GM18498 (cell line): ENCODE measurements at regions not wholly inside any gene's neighbourhood (a gene's known extent, or its start where the extent isn't known, plus 50 kb on each side); places are given as distances from the start of the nearest gene placed in this dataset.
"Not testable (repeated sequence)": the region's sequence is repeated elsewhere in the genome, so short reads cannot be mapped to it uniquely, and the experiment has no call there.

ENCODE experiments used
- ATAC-seq: cut with Tn5 transposase; IDR thresholded peaks from one replicate; pipeline ENCODE4 v1.9.1; 2021; ENCODE audit warnings: mild to moderate bottlenecking, moderate library complexity; ENCODE audit not compliant: unreplicated experiment

DNA sequence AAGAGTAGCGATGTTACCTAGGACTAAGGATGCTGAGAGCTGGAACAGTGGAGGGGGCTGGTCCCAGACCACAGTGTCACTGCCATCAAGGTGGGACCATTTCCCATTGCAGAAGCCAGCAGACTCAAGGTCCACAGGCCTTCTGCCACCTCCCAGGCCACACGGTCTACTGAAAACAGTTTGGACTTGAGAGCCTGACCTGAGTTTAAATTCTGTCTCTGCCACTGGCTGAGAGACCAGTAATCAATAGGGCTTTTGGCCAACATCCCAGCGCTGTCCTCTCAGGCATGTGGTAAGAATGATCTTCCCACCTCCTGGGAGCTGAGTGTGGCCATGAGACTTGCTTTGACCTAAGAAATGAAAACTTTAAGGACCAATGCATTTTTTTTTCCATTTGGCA is 331.4 kb upstream of the CDH5 start:
- no peak for ATAC-seq

DNA sequence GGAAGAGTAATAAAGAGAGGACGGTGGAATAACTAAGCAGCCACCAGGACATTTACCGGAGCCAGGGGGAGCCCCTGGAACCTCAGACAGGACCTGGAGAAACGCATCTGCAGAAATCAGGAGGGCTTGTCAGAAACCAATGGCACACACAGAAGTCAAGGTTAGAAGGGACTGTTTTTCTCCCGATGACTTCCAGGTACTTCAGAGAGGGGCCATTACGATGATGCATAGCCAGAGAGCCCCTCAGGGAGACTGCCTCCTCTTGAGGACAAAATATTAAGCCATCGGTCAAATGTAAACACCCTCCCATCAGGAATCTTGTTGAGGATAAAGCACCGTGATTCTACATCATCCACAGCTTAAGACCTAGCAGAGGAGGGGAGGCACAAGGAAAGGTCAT is 333.6 kb upstream of the CDH5 start:
- no peak for ATAC-seq

DNA sequence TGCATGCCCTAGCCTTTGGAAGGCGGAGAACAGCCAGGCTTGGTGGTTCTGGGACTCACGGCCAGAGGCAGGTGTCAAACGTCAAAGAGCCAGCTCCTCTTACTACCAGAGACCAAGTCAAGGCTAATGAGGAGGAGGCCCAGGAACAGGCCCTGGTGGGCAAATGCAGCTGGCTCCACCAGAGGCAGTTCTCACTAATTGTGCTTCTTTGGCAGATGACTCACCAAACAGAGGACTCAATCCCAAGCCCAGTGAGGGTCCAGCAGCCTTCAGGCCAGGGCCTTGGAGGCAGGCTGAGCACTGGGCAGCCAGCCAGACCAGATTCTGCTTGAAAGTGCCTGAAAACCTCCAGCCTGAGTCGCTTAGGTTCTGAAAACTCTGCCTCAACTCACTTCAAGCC is 336.5 kb upstream of the CDH5 start:
- no peak for ATAC-seq

DNA sequence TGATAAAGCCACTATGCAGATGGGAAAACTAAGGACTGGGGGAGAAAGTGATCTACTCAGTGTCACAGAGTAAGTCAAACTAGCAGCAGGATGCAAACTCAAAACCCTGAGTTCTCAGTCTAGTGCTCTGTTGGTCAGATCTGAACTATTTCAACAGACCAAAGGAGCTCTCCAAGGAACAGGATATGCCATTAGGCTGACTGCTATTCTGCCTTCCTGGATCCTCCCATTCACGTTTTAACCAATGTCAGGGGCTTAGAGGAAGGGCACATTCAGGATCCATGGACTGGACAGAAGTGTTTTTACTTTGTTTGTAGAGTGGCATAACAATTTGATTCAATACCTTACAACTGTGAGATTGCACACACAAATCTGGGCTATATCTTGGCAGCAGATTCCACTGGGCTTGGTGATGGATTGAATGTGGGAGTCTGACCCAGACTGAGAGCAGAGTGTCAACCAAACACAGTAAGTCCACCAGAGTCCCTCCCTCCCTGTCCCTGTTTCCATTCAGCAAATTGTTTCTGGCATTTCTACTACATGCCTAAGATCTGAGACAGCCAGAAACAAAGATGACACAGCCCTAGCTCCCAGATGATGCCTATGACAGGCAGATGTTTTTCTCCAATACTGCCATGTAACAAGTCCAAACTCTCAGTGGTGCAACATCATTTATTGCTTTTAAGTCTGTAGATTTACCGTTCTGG is 337.8 kb upstream of the CDH5 start:
- no peak for ATAC-seq

DNA sequence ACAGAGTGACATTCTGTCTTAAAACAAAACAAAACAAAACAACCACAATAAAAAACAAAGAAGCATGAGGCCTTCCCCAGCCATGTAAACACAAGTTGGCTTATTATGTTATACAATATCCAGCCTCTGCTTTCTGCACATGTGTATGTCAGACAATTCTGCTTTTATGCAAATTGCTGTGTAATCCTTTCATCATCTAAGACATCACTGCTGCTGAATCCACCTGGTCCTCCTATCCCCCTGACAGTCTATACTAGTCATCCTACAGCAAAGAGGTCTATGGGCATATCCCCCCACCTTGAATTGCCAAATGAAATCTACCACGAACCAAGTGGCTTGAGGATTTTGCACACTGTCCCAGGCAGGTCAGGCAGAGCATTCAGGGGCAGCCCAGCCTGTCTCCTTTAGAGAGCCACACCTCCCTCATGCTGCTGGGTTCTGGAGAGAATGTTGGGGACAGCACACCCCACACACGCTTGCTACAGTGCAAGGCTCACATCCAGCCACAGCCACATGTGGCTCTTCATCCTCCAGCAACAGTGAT is 339.6 kb upstream of the CDH5 start:
- ATAC-seq: no peak

DNA sequence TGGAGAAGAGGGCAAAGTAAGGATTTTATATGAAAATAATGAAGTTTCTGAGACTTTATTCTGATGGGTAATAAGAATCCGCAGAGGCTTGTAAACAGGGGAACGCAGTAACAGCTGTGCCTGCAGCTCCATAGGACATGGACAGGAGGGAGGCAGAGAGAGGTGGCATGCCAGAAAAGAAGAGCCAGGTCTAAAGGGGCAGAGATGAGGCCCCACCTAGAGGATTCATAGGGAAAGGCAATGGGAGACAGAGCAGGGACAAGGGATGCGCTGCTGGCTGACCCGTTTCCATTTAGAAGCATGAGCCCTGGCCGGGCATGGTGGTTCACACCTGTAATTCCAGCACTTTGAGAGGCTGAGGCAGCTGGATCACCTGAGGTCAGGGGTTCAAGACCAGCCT is 340.3 kb upstream of the CDH5 start:
- no peak for ATAC-seq

DNA sequence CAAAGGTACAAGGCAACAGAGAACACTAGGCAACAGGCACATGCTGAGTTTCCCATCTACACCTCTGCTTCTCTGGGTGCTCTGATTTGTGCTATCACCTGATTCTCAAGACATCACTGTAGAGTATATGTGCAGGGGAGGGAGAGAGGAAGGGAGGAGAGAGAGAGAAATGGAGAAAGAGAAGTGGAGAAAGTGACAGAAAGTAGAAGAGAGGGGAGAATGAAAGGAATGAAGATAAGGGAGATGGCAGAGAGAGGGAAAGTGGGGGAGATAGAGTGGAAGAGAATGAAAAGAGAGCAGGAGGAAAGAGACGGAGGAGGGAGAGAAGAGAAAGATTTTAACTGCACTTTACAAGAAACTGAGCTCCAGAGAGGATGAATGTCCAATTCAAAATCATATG is 340.7 kb upstream of the CDH5 start:
- no peak for ATAC-seq

DNA sequence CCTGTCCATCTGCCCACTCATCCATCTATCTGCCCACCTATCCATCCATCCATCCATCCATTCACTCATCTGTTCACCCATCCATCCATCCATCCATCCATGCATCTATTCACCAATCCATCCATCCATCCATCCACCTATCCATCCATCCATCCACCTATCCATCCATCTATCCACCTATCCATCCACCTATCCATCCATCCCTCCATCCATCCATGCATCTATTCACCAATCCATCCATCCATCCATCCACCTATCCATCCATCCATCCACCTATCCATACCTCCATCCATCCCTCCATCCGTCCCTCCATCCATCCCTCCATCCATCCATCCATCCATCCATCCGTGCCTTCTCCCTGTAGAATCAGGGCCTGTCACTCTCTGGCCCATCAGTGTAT is 341.9 kb upstream of the CDH5 start:
- ATAC-seq: not testable (repeated sequence)

DNA sequence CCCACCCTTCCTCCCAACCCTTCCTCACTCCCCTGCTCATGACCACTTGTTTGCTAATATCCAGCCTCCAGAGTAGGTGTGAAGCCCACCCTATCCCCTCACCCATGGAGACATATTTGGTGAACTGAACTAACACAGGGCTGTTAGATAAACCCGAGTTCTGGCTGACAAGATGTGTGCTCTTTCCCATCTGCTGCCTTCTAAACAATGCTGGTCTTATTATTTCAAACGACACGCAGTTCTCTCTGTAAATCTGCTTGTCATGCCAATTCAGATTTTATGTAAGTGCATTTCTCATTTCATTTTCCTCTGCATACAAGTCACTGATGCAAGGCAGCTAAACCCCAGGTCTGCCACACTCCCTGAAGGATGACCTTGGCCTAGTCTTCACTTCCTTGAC is 343.0 kb upstream of the CDH5 start:
- ATAC-seq: no peak

DNA sequence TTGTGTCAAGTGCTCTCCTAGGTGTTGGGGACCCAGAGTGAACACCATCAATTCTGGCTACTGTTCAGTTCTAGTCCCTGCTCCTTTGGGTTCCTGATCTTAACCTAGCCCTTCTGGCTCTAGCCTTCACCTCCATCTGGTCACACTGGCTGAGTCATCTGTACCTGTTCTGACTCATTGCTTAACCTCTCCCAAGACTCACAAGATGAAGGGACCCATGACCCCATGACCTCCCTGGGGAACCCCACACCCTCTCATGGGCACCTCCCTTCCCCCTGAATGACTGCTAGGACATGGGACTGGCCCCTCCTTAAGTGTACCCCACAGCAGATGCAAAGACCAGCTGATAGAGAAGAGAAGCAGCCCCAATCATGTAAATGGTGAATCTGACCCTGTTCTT is 345.8 kb upstream of the CDH5 start:
- no peak for ATAC-seq

DNA sequence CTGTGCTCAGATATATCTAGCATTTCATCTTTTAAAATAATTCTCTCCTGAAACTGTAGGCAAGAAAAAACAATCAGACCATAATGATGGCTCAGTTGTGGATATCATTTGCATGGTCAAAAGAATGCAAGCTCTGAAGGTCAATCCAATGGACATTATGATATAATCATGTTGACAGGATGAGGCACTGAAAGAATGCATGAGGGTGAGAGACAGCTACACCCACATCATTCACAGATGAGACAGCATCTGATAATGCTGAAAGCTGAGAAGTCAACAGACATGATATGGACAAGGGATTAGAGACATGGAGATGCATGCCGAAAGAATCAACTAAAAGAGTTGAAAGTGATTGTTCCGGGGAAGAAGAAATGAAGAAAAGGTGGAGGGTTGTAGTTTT is 346.4 kb upstream of the CDH5 start:
- ATAC-seq: no peak

DNA sequence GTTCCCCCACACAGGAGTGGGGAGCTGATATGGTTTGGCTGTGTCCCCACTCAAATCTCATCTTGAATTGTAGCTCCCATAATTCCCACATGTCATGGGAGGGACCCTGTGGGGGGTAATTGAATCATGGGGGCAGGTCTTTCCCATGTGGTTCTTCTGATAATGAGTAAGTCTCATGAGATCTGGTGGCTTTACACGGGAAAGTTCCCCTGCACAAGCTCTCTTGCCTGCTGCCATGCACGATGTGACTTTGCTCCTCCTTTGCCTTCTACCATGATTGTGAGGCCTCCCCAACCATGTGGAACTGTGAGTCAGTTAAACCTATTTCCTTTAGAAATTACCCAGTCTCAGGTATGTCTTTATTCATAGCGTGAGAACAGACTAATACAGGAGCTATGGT is 347.0 kb upstream of the CDH5 start:
- ATAC-seq: not testable (repeated sequence)

DNA sequence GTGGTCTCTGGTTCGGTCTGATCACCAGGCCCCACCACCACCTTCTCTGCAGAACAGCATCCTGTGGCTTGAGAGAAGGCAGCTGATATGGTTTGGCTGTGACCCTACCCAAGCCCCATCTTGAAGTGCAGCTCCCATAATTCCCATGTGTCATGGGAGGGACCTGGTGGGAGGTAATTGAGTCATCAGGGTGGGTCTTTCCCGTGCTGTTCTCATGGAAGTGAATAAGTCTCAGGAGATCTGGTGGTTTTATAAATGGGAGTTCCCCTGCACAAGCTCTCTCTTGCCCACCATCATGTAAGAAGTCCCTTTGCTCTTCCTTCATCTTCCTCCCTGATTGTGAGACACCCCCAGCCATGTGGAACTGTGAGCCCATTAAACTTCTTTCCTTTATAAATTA is 352.3 kb upstream of the CDH5 start:
- no peak for ATAC-seq

DNA sequence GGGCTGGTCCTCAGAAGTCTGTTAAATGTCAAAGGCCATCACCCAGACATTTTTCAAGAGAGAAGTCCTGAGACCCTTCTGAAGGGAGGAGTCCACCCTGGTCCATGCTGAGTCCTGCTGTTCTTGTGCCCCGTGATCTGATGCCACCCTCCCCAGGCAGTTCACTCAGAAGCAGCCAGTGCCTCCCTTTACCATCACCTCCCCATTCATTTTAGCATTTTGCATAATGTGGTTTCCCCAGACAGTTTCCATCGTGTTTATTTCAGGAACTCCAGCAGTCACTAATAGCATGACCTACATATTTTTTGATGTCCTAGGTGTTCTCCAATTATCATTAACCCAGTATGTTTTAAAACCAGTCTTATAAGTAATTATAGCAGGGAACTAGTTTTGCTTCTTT is 353.0 kb upstream of the CDH5 start:
- no peak for ATAC-seq

DNA sequence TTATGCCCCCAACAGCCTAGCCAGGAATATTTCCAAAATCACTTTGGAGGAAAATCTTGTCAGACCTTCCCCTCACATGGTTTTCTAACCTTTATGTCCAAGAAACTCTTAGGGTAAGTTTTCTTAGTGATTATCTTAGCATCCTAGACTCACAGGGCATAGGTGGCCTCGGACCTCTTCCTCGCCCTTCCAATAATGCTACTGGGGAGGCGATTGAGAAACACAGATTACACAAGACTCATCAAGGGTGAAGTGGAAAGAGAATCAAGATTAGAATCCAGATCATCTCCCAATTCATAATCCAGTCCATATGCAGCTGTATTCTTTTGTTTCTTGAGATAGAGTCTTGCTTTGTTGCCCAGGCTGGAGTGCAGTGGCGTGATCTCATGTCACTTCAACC is 358.4 kb upstream of the CDH5 start:
- ATAC-seq: no peak

DNA sequence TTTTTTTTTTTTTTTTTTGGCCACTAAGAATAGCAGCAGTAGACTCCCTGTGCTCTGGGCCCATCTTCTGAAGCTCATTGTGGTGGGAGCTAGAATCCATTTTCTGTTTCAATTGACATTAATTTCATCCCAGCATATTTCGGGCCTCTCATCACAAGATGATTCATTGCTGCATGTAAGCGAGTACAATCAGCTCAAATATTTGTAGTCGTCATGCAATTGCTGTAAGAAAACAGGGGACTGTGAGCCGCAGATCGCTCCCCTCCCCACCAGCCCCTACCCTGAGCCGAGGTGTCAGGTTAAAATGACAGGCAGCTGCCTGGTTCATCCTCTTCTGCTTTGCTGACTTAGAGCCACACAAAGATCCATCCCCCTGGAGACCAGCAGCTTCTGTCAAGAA is 358.8 kb upstream of the CDH5 start:
- ATAC-seq: no peak

DNA sequence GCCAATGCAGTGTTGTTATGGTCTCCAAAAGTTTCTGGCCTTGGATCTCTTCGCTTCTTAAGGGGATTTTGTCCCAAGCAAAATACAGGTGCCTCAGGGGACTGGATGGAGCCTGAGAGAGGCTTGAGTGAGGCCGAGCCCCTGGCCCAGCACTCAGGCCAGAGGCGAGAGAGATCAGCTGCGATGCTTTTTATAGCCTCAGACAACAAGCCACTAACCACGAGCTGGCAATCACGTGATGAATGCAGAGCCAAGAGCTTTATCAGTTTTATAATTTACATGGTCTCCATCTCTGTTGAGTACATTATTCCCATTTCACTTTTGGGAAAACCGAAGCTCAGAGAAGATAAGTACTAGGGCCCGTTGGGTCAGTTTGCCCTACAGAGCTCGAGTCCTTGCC is 360.0 kb upstream of the CDH5 start:
- ATAC-seq: no peak

DNA sequence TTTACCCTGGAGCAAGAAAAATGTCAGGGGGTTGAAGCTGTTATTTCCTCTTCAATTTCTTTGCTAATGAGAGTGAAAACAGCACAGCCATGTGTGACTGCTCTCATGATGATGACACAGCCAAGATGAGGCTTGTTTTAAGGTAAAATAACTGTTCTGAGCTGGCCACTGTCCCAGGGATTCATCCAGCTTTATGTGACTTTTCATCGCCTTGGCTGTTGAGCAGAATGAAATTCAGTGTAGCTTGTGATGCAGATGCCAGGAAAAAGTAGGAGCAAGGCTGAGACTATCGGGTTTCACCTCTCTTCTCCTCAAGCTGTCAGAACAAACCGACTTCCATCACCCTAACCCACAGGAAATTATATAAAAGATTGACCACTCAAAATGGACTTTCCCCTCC is 361.8 kb upstream of the CDH5 start:
- no peak for ATAC-seq

DNA sequence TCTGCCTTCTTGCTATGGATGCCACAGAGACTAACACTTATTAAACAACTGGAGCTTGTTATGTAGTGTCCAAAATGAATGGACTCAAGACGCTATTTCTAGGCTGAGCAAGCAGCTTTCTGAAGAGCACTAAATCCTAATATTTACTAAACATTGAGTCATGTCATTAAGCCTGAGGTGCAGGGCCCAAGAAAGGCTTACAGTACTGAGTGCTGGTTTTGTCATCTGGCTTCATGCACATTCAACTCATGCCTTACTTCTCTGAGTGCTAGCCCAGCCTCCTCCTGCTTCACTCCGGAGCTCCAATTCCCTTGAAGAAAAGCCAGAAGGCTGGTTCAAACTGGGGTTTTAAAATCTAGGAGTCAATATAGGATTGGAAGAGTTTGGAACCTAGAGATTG is 363.3 kb upstream of the CDH5 start:
- no peak for ATAC-seq

DNA sequence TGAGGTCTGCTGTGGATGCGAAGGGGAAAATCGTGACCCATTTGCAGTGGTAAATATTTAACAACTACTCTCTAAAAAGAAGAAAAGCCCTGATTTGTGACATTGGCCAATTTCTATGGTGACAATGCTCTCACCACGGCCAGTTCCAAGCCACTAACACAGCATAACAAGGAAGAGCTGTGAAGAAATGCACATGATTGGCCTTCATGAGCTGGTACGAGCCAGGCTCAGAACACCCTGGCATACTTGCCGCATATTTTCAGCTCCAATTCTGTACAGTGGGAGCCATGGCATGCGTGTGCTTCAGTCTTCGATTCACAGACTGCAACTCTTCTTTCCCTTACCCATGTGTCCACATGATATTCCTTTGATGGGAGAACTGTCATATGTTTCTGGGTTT is 363.9 kb upstream of the CDH5 start:
- ATAC-seq: no peak

DNA sequence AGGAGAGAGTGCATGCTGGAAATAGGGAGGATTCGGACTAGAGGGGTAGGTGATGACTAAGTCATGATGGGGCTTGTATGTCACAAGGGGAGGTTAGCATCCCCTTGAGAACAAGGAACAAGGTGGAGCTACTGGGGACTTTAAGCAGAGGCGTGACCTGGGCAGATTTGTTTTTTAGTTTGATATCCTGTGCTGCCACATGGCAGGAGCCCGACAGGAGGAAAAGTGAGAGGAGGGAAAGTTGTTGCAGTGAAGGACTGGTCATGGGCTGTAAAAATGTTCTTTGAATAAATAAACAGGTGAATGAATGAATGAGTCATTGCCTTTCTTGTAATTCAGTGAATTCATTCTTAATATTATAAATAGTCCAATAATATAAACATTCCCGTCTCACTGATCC is 365.1 kb upstream of the CDH5 start:
- no peak for ATAC-seq

DNA sequence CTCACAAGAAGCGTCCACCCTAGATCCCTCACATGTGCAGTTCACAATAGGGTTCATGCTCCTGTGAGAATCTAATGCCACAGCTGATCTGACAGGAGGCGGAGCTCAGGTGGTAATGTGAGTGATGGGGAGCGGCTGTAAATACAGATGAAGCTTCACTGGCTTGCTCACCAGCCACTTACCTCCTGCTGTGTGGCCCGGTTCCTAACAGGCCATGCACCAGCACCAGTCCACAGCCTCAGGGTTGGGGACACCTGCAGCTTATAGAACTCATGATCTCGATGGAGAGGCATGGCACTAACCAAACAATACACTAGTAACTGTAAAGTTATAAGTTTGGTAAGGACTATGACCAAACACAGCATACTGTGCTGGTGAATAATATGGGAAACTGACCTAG is 368.0 kb upstream of the CDH5 start:
- ATAC-seq: no peak

DNA sequence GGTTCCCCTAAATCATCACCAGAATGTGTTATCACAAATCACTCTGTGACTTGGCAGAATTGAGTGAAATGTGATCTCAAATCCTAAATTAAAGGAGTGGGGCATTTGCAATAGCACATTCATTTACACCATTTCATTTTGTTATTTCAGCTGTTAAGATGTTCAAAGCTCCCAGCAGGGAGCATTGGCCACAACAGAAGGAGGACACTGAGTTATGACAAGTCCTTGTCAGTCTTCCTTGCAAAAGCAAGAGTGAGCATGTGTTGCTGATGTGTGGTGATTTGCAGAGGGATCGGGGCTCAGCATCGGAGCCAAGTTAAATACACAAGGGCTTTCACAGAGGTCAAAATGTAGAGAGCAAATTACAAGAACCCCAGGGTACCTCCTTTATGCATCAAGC is 372.2 kb upstream of the CDH5 start:
- ATAC-seq: no peak
